WTC11 (cell line): ENCODE measurements at regions not wholly inside any gene's neighbourhood (a gene's known extent, or its start where the extent isn't known, plus 50 kb on each side); places are given as distances from the start of the nearest gene placed in this dataset.

Experiments used
- ATAC-seq: fragments of 200-7000 bp; cut with Tn5 transposase; 2 replicates; pipeline ENCODE4 v1.10.0; 2021; ENCODE audit warnings: mild to moderate bottlenecking, moderate library complexity
- CTCF ChIA-PET: fragments of 300-600 bp; sonication (Branson Sonifier 250); formaldehyde crosslinking; loops from one replicate; lab custom pipeline; 2021; ENCODE audit warnings: antibody characterized with exemption; lab: Charles Lee
- POLR2A ChIA-PET: fragments of 350-600 bp; sonication (Branson Sonifier 250); formaldehyde crosslinking; loops from one replicate; lab custom pipeline; 2021; ENCODE audit warnings: antibody characterized with exemption; lab: Charles Lee
- DNase-seq: peaks from one replicate; pipeline ENCODE4 v3.0.0; 2021; ENCODE audit warnings: low spot score
- H3K27ac Mint-ChIP-seq: 2 replicates; pipeline ENCODE4 v1.8.0; 2021; ENCODE audit warnings: mixed read lengths
- H3K27me3 Mint-ChIP-seq: 2 replicates; pipeline ENCODE4 v1.8.0; 2021; ENCODE audit warnings: low read depth, mild to moderate bottlenecking, moderate library complexity, mixed read lengths
- H3K36me3 Mint-ChIP-seq: 2 replicates; pipeline ENCODE4 v1.8.0; 2021; ENCODE audit warnings: mixed read lengths
- H3K4me1 Mint-ChIP-seq: 2 replicates; pipeline ENCODE4 v1.8.0; 2022; ENCODE audit warnings: mixed read lengths
- H3K4me3 Mint-ChIP-seq: 2 replicates; pipeline ENCODE4 v1.8.0; 2021; ENCODE audit warnings: mild to moderate bottlenecking, moderate library complexity, mixed read lengths
- H3K9me3 Mint-ChIP-seq: 2 replicates; pipeline ENCODE4 v1.8.0; 2021; ENCODE audit warnings: mixed read lengths
- E2F1 ChIP-seq: sonication (generic); formaldehyde crosslinking; IDR thresholded peaks from 2 replicates; pipeline ENCODE4 v1.8.0; 2022; ENCODE audit warnings: mild to moderate bottlenecking, missing genetic modification reagents
- E2F4 ChIP-seq: sonication (generic); formaldehyde crosslinking; IDR thresholded peaks from 2 replicates; pipeline ENCODE4 v1.8.1; 2022; ENCODE audit warnings: low read depth, mild to moderate bottlenecking, moderate library complexity, missing genetic modification reagents, borderline replicate concordance
- EMX1 ChIP-seq: fragments of 250-450 bp; sonication (Bioruptor Pico); IDR thresholded peaks from 2 replicates; pipeline ENCODE4 v1.8.0; 2021; ENCODE audit warnings: mild to moderate bottlenecking
- FOXJ3 ChIP-seq: sonication (generic); formaldehyde crosslinking; IDR thresholded peaks from 2 replicates; pipeline ENCODE4 v1.9.0; 2021; ENCODE audit warnings: missing genetic modification reagents, mild to moderate bottlenecking, borderline replicate concordance
- FOXP1 ChIP-seq: sonication (generic); formaldehyde crosslinking; IDR thresholded peaks from 2 replicates; pipeline ENCODE4 v1.8.0; 2022; ENCODE audit warnings: missing genetic modification reagents, mild to moderate bottlenecking, moderate library complexity, borderline replicate concordance
- MXD4 ChIP-seq: fragments of 250-450 bp; sonication (Bioruptor Pico); IDR thresholded peaks from 2 replicates; pipeline ENCODE4 v1.8.0; 2021; ENCODE audit warnings: mild to moderate bottlenecking, moderate library complexity, borderline replicate concordance
- MYBL2 ChIP-seq: sonication (generic); formaldehyde crosslinking; IDR thresholded peaks from 2 replicates; pipeline ENCODE4 v1.8.1; 2023; ENCODE audit warnings: mild to moderate bottlenecking, moderate library complexity, missing genetic modification reagents
- NR3C1 ChIP-seq: sonication (generic); formaldehyde crosslinking; conservative IDR thresholded peaks from 2 replicates; pipeline ENCODE4 v1.8.1; 2023; ENCODE audit warnings: low read depth, mild to moderate bottlenecking, missing genetic modification reagents
- RORB ChIP-seq: fragments of 250-450 bp; sonication (Bioruptor Pico); IDR thresholded peaks from 2 replicates; pipeline ENCODE4 v1.9.0; 2021; ENCODE audit warnings: mild to moderate bottlenecking
- SOX15 ChIP-seq: fragments of 250-450 bp; sonication (Bioruptor Pico); IDR thresholded peaks from 2 replicates; pipeline ENCODE4 v1.9.0; 2021; ENCODE audit warnings: mild to moderate bottlenecking
- ZNF138 ChIP-seq: sonication (generic); formaldehyde crosslinking; conservative IDR thresholded peaks from 2 replicates; pipeline ENCODE4 v1.8.1; 2022; ENCODE audit warnings: mild to moderate bottlenecking, moderate library complexity, missing genetic modification reagents
- ZNF263 ChIP-seq: sonication (generic); formaldehyde crosslinking; IDR thresholded peaks from 2 replicates; pipeline ENCODE4 v1.8.1; 2022; ENCODE audit warnings: low read depth, mild to moderate bottlenecking, moderate library complexity, missing genetic modification reagents
- ZNF281 ChIP-seq: sonication (generic); formaldehyde crosslinking; IDR thresholded peaks from 2 replicates; pipeline ENCODE4 v1.8.0; 2023; ENCODE audit warnings: mild to moderate bottlenecking, missing genetic modification reagents
- ZNF317 ChIP-seq: sonication (generic); formaldehyde crosslinking; IDR thresholded peaks from 2 replicates; pipeline ENCODE4 v1.8.1; 2023; ENCODE audit warnings: low read depth, mild to moderate bottlenecking, moderate library complexity, missing genetic modification reagents, borderline replicate concordance
- ZNF416 ChIP-seq: fragments of 250-450 bp; sonication (Bioruptor Pico); IDR thresholded peaks from 2 replicates; pipeline ENCODE4 v1.9.0; 2021; ENCODE audit warnings: mild to moderate bottlenecking, inconsistent platforms
- TF ChIP-seq, protein P1 (sequence below): sonication (generic); formaldehyde crosslinking; IDR thresholded peaks from 2 replicates; pipeline ENCODE4 v1.8.1; 2023; ENCODE audit warnings: mild to moderate bottlenecking, missing genetic modification reagents
- TF ChIP-seq, protein P2 (sequence below): sonication (generic); formaldehyde crosslinking; IDR thresholded peaks from 2 replicates; pipeline ENCODE4 v1.8.1; 2023; ENCODE audit warnings: mild to moderate bottlenecking, missing genetic modification reagents, moderate library complexity
- TF ChIP-seq, protein P3 (sequence below): sonication (generic); formaldehyde crosslinking; IDR thresholded peaks from 2 replicates; pipeline ENCODE4 v1.8.1; 2023; ENCODE audit warnings: mild to moderate bottlenecking, missing genetic modification reagents, moderate library complexity
- TF ChIP-seq, protein P4 (sequence below): sonication (generic); formaldehyde crosslinking; IDR thresholded peaks from 2 replicates; pipeline ENCODE4 v1.8.0; 2023; ENCODE audit warnings: missing genetic modification reagents, mild to moderate bottlenecking, borderline replicate concordance

DNA sequence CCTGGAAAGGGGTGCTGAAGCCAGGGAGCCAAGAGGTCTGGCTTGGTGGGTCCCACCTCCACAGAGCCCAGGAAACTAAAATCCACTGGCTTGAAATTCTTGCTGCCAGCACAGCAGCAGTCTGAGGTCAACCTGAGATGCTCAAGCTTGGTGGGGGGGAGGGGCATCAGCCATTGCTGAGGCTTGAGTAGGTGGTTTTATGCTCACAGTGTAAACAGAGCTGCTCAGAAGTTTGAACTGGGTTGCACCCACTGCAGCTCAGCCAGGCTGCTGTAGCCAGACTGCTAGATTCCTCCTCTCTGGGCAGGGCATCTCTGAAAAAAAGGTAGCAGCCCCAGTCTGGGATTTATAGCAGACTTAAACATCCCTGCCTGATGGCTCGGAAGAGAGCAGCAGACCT, 55.5 kb upstream of the FBXL17 start:
- H3K4me3 Mint-ChIP-seq: no peak overlapping the region
- CTCF ChIA-PET: no interaction called here
- no peak for TF ChIP-seq E2F1
- no peak for TF ChIP-seq FOXJ3 (CRISPR knock-in tag)
- no peak for TF ChIP-seq ZNF416 (CRISPR knock-in tag)
- no peak for TF ChIP-seq ZNF263
- ATAC-seq: no peak
- peaks cover 7% of the 10 kb centered on the region; the same call in 1 of the 2 replicates for H3K36me3 Mint-ChIP-seq
- no peak for DNase-seq
- peaks cover 20% of the 10 kb centered on the region for H3K9me3 Mint-ChIP-seq
- H3K4me1 Mint-ChIP-seq: 0 out of 2 replicates have a peak, but pooled peaks cover 3% of the 10 kb centered on the region
- POLR2A ChIA-PET: no interaction called here
- H3K27ac Mint-ChIP-seq: no peak overlapping the region
- no peaks in the 10 kb centered on the region for H3K27me3 Mint-ChIP-seq

- ChIA-PET POLR2A (no interaction called here), CTCF (no interaction called here)
- H3K9me3 Mint-ChIP-seq: peaks cover 18% of the 10 kb centered on the region
- no peak overlapping the region for H3K27ac Mint-ChIP-seq
- ATAC-seq: no peak
- DNase-seq: no peak
- TF ChIP-seq, protein P1, sequence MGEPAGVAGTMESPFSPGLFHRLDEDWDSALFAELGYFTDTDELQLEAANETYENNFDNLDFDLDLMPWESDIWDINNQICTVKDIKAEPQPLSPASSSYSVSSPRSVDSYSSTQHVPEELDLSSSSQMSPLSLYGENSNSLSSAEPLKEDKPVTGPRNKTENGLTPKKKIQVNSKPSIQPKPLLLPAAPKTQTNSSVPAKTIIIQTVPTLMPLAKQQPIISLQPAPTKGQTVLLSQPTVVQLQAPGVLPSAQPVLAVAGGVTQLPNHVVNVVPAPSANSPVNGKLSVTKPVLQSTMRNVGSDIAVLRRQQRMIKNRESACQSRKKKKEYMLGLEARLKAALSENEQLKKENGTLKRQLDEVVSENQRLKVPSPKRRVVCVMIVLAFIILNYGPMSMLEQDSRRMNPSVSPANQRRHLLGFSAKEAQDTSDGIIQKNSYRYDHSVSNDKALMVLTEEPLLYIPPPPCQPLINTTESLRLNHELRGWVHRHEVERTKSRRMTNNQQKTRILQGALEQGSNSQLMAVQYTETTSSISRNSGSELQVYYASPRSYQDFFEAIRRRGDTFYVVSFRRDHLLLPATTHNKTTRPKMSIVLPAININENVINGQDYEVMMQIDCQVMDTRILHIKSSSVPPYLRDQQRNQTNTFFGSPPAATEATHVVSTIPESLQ (CRISPR knock-in tag): no peak
- TF ChIP-seq MYBL2 (no peak), E2F4 (CRISPR knock-in tag) (no peak), ZNF138 (CRISPR knock-in tag) (no peak), NR3C1 (CRISPR knock-in tag) (no peak), FOXP1 (no peak), EMX1 (CRISPR knock-in tag) (no peak), MXD4 (CRISPR knock-in tag) (no peak), ZNF281 (no peak), SOX15 (CRISPR knock-in tag) (no peak), ZNF317 (no peak), ZNF263 (no peak), RORB (CRISPR knock-in tag) (no peak)
- TF ChIP-seq, protein P2, sequence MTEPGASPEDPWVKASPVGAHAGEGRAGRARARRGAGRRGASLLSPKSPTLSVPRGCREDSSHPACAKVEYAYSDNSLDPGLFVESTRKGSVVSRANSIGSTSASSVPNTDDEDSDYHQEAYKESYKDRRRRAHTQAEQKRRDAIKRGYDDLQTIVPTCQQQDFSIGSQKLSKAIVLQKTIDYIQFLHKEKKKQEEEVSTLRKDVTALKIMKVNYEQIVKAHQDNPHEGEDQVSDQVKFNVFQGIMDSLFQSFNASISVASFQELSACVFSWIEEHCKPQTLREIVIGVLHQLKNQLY (CRISPR knock-in tag): no peak
- TF ChIP-seq, protein P3, sequence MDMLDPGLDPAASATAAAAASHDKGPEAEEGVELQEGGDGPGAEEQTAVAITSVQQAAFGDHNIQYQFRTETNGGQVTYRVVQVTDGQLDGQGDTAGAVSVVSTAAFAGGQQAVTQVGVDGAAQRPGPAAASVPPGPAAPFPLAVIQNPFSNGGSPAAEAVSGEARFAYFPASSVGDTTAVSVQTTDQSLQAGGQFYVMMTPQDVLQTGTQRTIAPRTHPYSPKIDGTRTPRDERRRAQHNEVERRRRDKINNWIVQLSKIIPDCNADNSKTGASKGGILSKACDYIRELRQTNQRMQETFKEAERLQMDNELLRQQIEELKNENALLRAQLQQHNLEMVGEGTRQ: no peak
- TF ChIP-seq, protein P4, sequence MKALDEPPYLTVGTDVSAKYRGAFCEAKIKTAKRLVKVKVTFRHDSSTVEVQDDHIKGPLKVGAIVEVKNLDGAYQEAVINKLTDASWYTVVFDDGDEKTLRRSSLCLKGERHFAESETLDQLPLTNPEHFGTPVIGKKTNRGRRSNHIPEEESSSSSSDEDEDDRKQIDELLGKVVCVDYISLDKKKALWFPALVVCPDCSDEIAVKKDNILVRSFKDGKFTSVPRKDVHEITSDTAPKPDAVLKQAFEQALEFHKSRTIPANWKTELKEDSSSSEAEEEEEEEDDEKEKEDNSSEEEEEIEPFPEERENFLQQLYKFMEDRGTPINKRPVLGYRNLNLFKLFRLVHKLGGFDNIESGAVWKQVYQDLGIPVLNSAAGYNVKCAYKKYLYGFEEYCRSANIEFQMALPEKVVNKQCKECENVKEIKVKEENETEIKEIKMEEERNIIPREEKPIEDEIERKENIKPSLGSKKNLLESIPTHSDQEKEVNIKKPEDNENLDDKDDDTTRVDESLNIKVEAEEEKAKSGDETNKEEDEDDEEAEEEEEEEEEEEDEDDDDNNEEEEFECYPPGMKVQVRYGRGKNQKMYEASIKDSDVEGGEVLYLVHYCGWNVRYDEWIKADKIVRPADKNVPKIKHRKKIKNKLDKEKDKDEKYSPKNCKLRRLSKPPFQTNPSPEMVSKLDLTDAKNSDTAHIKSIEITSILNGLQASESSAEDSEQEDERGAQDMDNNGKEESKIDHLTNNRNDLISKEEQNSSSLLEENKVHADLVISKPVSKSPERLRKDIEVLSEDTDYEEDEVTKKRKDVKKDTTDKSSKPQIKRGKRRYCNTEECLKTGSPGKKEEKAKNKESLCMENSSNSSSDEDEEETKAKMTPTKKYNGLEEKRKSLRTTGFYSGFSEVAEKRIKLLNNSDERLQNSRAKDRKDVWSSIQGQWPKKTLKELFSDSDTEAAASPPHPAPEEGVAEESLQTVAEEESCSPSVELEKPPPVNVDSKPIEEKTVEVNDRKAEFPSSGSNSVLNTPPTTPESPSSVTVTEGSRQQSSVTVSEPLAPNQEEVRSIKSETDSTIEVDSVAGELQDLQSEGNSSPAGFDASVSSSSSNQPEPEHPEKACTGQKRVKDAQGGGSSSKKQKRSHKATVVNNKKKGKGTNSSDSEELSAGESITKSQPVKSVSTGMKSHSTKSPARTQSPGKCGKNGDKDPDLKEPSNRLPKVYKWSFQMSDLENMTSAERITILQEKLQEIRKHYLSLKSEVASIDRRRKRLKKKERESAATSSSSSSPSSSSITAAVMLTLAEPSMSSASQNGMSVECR (CRISPR knock-in tag): no peak
- no peak overlapping the region for H3K4me3 Mint-ChIP-seq
- peaks cover 6% of the 10 kb centered on the region; the same call in 1 of the 2 replicates for H3K36me3 Mint-ChIP-seq
- H3K27me3 Mint-ChIP-seq: no peaks in the 10 kb centered on the region
- H3K4me1 Mint-ChIP-seq: 0 out of 2 replicates have a peak, but pooled peaks cover 3% of the 10 kb centered on the region
Observed at GRCh38 chr5:108436696-108437095, 54.8 kb upstream of the FBXL17 start.
